Psoas muscle (tissue), 7 donors: ENCODE measurements at regions not wholly inside any gene's neighbourhood (a gene's known extent, or its start where the extent isn't known, plus 50 kb on each side); places are given as distances from the start of the nearest gene placed in this dataset.

ENCODE experiments used
- ATAC-seq, 4 donors: fragments of 200-7000 bp; cut with Tn5 transposase; one replicate each; pipeline ENCODE4 v1.9.1; 2020; ENCODE audit warnings: moderate library complexity in 3 of 4, mild to moderate bottlenecking in 2 of 4
- DNase-seq, 2 donors: peaks; one replicate each; pipeline ENCODE4 v3.0.0-alpha.2; 2020
- H3K27ac ChIP-seq: fragments of 200-600 bp; one replicate; pipeline ENCODE4 v1.8.0; 2022
- H3K27me3 ChIP-seq, 3 donors: fragments of 200-600 bp in 1 of 3; one replicate each; pipeline versions ENCODE4 v1.6.1 to v1.8.0; 2013 to 2022; ENCODE audit warnings: low read length in 2 of 3, mild to moderate bottlenecking in 2 of 3, moderate library complexity in 1 of 3; ENCODE audit not compliant: insufficient read depth in 3 of 3
- H3K36me3 ChIP-seq, 2 donors: fragments of 200-600 bp in 1 of 2; one replicate each; pipeline versions ENCODE4 v1.6.1 to v1.8.0; 2013 to 2022; ENCODE audit warnings: low read depth in 1 of 2, mild to moderate bottlenecking in 1 of 2, moderate library complexity in 1 of 2; ENCODE audit not compliant: insufficient read depth in 1 of 2
- H3K4me1 ChIP-seq: fragments of 200-600 bp; one replicate; pipeline ENCODE4 v1.8.0; 2022
- H3K4me3 ChIP-seq: fragments of 200-600 bp; one replicate; pipeline ENCODE4 v1.8.0; 2022; ENCODE audit warnings: mild to moderate bottlenecking
- H3K9me3 ChIP-seq: fragments of 200-600 bp; one replicate; pipeline ENCODE4 v1.8.0; 2022
- CTCF ChIP-seq: fragments of 200-600 bp; IDR thresholded peaks from one replicate; pipeline ENCODE4 v1.8.0; 2022; ENCODE audit warnings: antibody characterized with exemption
- WGBS, 3 donors: extraction: QIAGEN DNeasy Blood & Tissue Kit; methylation state at CpG; one replicate each; pipeline versions ENCODE4 v1.1.6 to v1.1.7; 2013; 5-methylcytosine and 5-hydroxymethylcytosine counted together
- intact Hi-C, 2 donors: fragments of 100-400 bp; cut with DNase I; formaldehyde crosslinking; loops; one replicate each; pipeline versions ENCODE4 v1.11.0 to v1.14.2; 2022
- donor health status: healthy with polysubstance abuse.
- donor health status: DM: no; HTN: no; CAD: no; lungs with moderate emphysema.
- donor health status: Bipolar disorder and iron deficiency.
- donor health status: healthy.
- donor health status: DM: yes; HTN: yes; CAD: no.
- donor health status: DM: no; HTN: no; CAD: no.
- donor health status: DM: yes; HTN: yes; CAD: no.

- peak overlapping the region; percentile 19 for H3K4me3 ChIP-seq
- H3K27me3 ChIP-seq: no peaks in the 10 kb centered on the region
- no peaks in the 10 kb centered on the region for H3K36me3 ChIP-seq
- H3K4me1 ChIP-seq: peaks cover 8% of the 10 kb centered on the region
- TF ChIP-seq CTCF: no peak
- no peak overlapping the region for H3K27ac ChIP-seq
- no peaks in the 10 kb centered on the region for H3K9me3 ChIP-seq
- no peak for DNase-seq
- WGBS, 3 donors: 12 to 39% (median 15%) methylated on average over 3 of the region's 3 CpGs
- intact Hi-C loops: no loop called here
- no peak for ATAC-seq
Measured at GRCh38 chr2:163490281-163490680, 245.5 kb downstream of the FIGN start.

- no peaks in the 10 kb centered on the region for H3K4me1 ChIP-seq
- ATAC-seq (no peak), DNase-seq (no peak)
- intact Hi-C loops: no loop called here
- H3K27ac ChIP-seq: no peak overlapping the region
- TF ChIP-seq CTCF: no peak
- H3K36me3 ChIP-seq: no peaks in the 10 kb centered on the region
- H3K9me3 ChIP-seq: no peaks in the 10 kb centered on the region
- H3K4me3 ChIP-seq: no peak overlapping the region
- no peaks in the 10 kb centered on the region for H3K27me3 ChIP-seq
Measured at GRCh38 chr2:163481515-163481914, 254.3 kb downstream of the FIGN start.

GRCh38 chr2:163479599-163479998 lies 256.2 kb downstream of the FIGN start:
- Histone ChIP-seq H3K36me3 (no peaks in the 10 kb centered on the region), H3K27ac (no peak overlapping the region), H3K9me3 (no peaks in the 10 kb centered on the region), H3K4me3 (no peak overlapping the region), H3K27me3 (no peaks in the 10 kb centered on the region), H3K4me1 (no peaks in the 10 kb centered on the region)
- no peak for DNase-seq
- intact Hi-C loops: no loop called here
- no peak for ATAC-seq
- WGBS, 3 donors: 83 to 85% (median 83%) methylated on average over 9 of the region's 9 CpGs
- TF ChIP-seq CTCF: no peak

- WGBS, 3 donors: 60 to 76% (median 75%) methylated on average over 3 of the region's 3 CpGs
- Histone ChIP-seq H3K27ac (no peak overlapping the region), H3K4me1 (no peaks in the 10 kb centered on the region), H3K9me3 (no peaks in the 10 kb centered on the region), H3K27me3 (no peaks in the 10 kb centered on the region), H3K4me3 (no peak overlapping the region), H3K36me3 (no peaks in the 10 kb centered on the region)
- ATAC-seq (no peak), DNase-seq (no peak)
- no peak for TF ChIP-seq CTCF
- intact Hi-C loops: no loop called here
Measured at GRCh38 chr2:163475815-163476214, 260.0 kb downstream of the FIGN start.

- WGBS, 3 donors: 80 to 84% (median 81%) methylated on average over 4 of the region's 4 CpGs
- Histone ChIP-seq H3K27ac (no peak overlapping the region), H3K36me3 (no peaks in the 10 kb centered on the region), H3K4me1 (no peaks in the 10 kb centered on the region), H3K9me3 (no peaks in the 10 kb centered on the region), H3K4me3 (no peak overlapping the region), H3K27me3 (no peaks in the 10 kb centered on the region)
- DNase-seq: no peak
- TF ChIP-seq CTCF: no peak
- ATAC-seq: no peak
- intact Hi-C loops: loop anchor here in 1 of 2 donors (5.0 kb wide), 1 partner anchor 267 kb away; no protein-coding TSS in a partner anchor
Measured at GRCh38 chr2:163474889-163475288, 260.9 kb downstream of the FIGN start.
